GM12878 (cell line): ENCODE measurements at regions not wholly inside any gene's neighbourhood (a gene's known extent, or its start where the extent isn't known, plus 50 kb on each side); places are given as distances from the start of the nearest gene placed in this dataset.

Experiments used
- ATAC-seq: fragments of 200-7000 bp; cut with Tn5 transposase; 3 replicates; pipeline ENCODE4 v1.9.1; 2020; ENCODE audit warnings: mild to moderate bottlenecking, moderate library complexity
- BruUV-seq: library from RNA; stranded (reverse); fragments of 400-500 nt; replicated peaks from 2 replicates; lab custom pipeline; 2021; lab: Mats Ljungman, UMichigan
- CTCF ChIA-PET: fragments of 300-600 bp; sonication (Branson Sonifier 250); formaldehyde crosslinking; extraction: SDS; loops from one replicate; lab custom pipeline; 2021; ENCODE audit warnings: inconsistent platforms; lab: Yijun Ruan, JAX
- POLR2A ChIA-PET: fragments of 350-600 bp; formaldehyde crosslinking; extraction: SDS; loops from one replicate; lab custom pipeline; 2021; ENCODE audit warnings: inconsistent platforms; lab: Charles Lee
- RAD21 ChIA-PET: fragments of 300-600 bp; sonication (Branson Sonifier 250); formaldehyde crosslinking; loops from one replicate; lab custom pipeline; 2023; ENCODE audit warnings: antibody characterized with exemption; ENCODE audit not compliant: unreplicated experiment; lab: Charles Lee
- SMC1A ChIA-PET: fragments of 300-600 bp; sonication (Branson Sonifier 250); formaldehyde crosslinking; loops from one replicate; lab custom pipeline; 2023; ENCODE audit not compliant: unreplicated experiment, uncharacterized antibody; lab: Charles Lee
- DNase-seq: peaks from one replicate; pipeline ENCODE4 v3.0.0-alpha.2; 2011; ENCODE audit warnings: low read depth, low spot score
- FAIRE-seq: peaks from 3 replicates; lab custom pipeline; 2011; peaks lifted over from hg19 to GRCh38; lab: Jason Lieb, UNC
- H2AFZ ChIP-seq: 2 replicates; pipeline ENCODE4 v1.6.0; 2011; ENCODE audit warnings: low read depth, low read length, control low read depth; ENCODE audit not compliant: control insufficient read depth
- H3K27ac ChIP-seq: 2 replicates; pipeline ENCODE4 v1.5.1; 2011; ENCODE audit warnings: control low read depth; ENCODE audit not compliant: control insufficient read depth, insufficient read depth
- H3K27me3 ChIP-seq, 2 experiments: replicated peaks in 1 of 2; 2 replicates each; pipeline versions ENCODE4 v1.6.0 to v1.6.1; 2011; ENCODE audit warnings: low read length in 1 of 2; ENCODE audit not compliant: control insufficient read depth in 2 of 2, insufficient read depth in 2 of 2
- H3K36me3 ChIP-seq, 2 experiments: 2 replicates each; pipeline ENCODE4 v1.5.1; 2011; ENCODE audit warnings: low read length in 1 of 2; ENCODE audit not compliant: control insufficient read depth in 2 of 2, insufficient read depth in 2 of 2
- H3K4me1 ChIP-seq: 2 replicates; pipeline ENCODE4 v1.6.1; 2011; ENCODE audit warnings: mild to moderate bottlenecking, low read length, moderate library complexity, mixed read lengths; ENCODE audit not compliant: control insufficient read depth, insufficient read depth
- H3K4me2 ChIP-seq: 2 replicates; pipeline ENCODE4 v1.6.0; 2011; ENCODE audit warnings: control low read depth; ENCODE audit not compliant: control insufficient read depth, insufficient read depth
- H3K4me3 ChIP-seq: fragments of 200-600 bp; sonication (generic); 2 replicates; pipeline ENCODE4 v1.5.1; 2016
- H3K79me2 ChIP-seq: 2 replicates; pipeline ENCODE4 v1.6.0; 2011; ENCODE audit warnings: low read length; ENCODE audit not compliant: control insufficient read depth, insufficient read depth
- H3K9ac ChIP-seq: 2 replicates; pipeline ENCODE4 v1.8.0; 2011; ENCODE audit warnings: low read length, control low read depth, mixed read lengths; ENCODE audit not compliant: control insufficient read depth, insufficient read depth
- H3K9me3 ChIP-seq: replicated peaks from 3 replicates; pipeline ENCODE4 v1.5.1; 2011; ENCODE audit warnings: mild to moderate bottlenecking, low read length; ENCODE audit not compliant: control insufficient read depth, insufficient read depth
- H4K20me1 ChIP-seq: 2 replicates; pipeline ENCODE4 v1.6.0; 2011; ENCODE audit not compliant: control insufficient read depth, insufficient read depth
- CBX5 ChIP-seq: sonication (generic); IDR thresholded peaks from 2 replicates; pipeline ENCODE4 v1.6.1; 2016; ENCODE audit warnings: low read depth, moderate library complexity, mild to moderate bottlenecking, inconsistent platforms
- CREB1 ChIP-seq: IDR thresholded peaks from 2 replicates; pipeline ENCODE4 v1.6.1; 2012; ENCODE audit warnings: low read depth, mild to moderate bottlenecking, inconsistent platforms
- FOS ChIP-seq: IDR thresholded peaks from 3 replicates; pipeline ENCODE4 v1.6.1; 2011; ENCODE audit warnings: borderline replicate concordance; ENCODE audit not compliant: insufficient read length; ENCODE audit errors: extremely low read depth
- FOXK2 ChIP-seq: fragments of 450-650 bp; IDR thresholded peaks from 2 replicates; pipeline ENCODE4 v1.6.1; 2017; ENCODE audit warnings: mild to moderate bottlenecking, moderate library complexity
- HDAC6 ChIP-seq: fragments of 200-600 bp; sonication (generic); IDR thresholded peaks from one replicate; pipeline ENCODE4 v1.8.0; 2017; ENCODE audit warnings: antibody characterized with exemption; ENCODE audit not compliant: unreplicated experiment
- JUNB ChIP-seq: IDR thresholded peaks from 2 replicates; pipeline ENCODE4 v1.6.1; 2016; ENCODE audit warnings: antibody characterized with exemption, mild to moderate bottlenecking
- KDM1A ChIP-seq: fragments of 200-600 bp; sonication (generic); IDR thresholded peaks from 2 replicates; pipeline ENCODE4 v1.6.1; 2016; ENCODE audit warnings: borderline replicate concordance
- KLF5 ChIP-seq: fragments of 450-650 bp; IDR thresholded peaks from 2 replicates; pipeline ENCODE4 v1.6.1; 2014; ENCODE audit warnings: mild to moderate bottlenecking; ENCODE audit not compliant: partially characterized antibody
- MXI1 ChIP-seq: fragments of 150-350 bp; IDR thresholded peaks from 2 replicates; pipeline ENCODE4 v1.6.1; 2011; ENCODE audit warnings: low read depth, mild to moderate bottlenecking, inconsistent platforms, low read length, improper control_type of control experiment
- NFIC ChIP-seq: IDR thresholded peaks from 2 replicates; pipeline ENCODE4 v1.6.1; 2012; ENCODE audit warnings: low read depth, mild to moderate bottlenecking, inconsistent platforms, low read length, moderate library complexity
- PAX8 ChIP-seq: fragments of 450-650 bp; IDR thresholded peaks from 2 replicates; pipeline ENCODE4 v1.6.1; 2017; ENCODE audit warnings: mild to moderate bottlenecking, moderate library complexity
- POU2F2 ChIP-seq: IDR thresholded peaks from 3 replicates; pipeline ENCODE4 v1.6.1; 2011; ENCODE audit warnings: low read depth, mild to moderate bottlenecking, low read length, borderline replicate concordance
- RAD51 ChIP-seq: fragments of 450-650 bp; IDR thresholded peaks from 2 replicates; pipeline ENCODE4 v1.6.1; 2016; ENCODE audit warnings: moderate library complexity, mild to moderate bottlenecking, inconsistent platforms
- RB1 ChIP-seq: fragments of 450-650 bp; formaldehyde crosslinking; IDR thresholded peaks from 2 replicates; pipeline ENCODE4 v1.6.1; 2017; ENCODE audit warnings: mild to moderate bottlenecking, borderline replicate concordance
- RBBP5 ChIP-seq: fragments of 200-600 bp; sonication (generic); conservative IDR thresholded peaks from 2 replicates; pipeline ENCODE4 v1.6.1; 2016
- SP1 ChIP-seq: IDR thresholded peaks from one replicate; pipeline ENCODE4 v1.6.1; 2011; ENCODE audit warnings: low read depth, low read length
- STAT3 ChIP-seq: IDR thresholded peaks from 2 replicates; pipeline ENCODE4 v1.6.1; 2011; ENCODE audit warnings: low read depth, low read length, improper control_type of control experiment
- TCF12 ChIP-seq: IDR thresholded peaks from 2 replicates; pipeline ENCODE4 v1.6.1; 2011; ENCODE audit warnings: low read depth, mild to moderate bottlenecking, low read length
- YY1 ChIP-seq: IDR thresholded peaks from 2 replicates; pipeline ENCODE4 v1.6.1; 2011; ENCODE audit warnings: low read depth, mild to moderate bottlenecking, low read length
- ZBTB11 ChIP-seq: fragments of 450-650 bp; formaldehyde crosslinking; IDR thresholded peaks from 2 replicates; pipeline ENCODE4 v1.5.0; 2022; ENCODE audit warnings: mild to moderate bottlenecking, missing genetic modification characterization
- WGBS: methylation state at CpG from one replicate; pipeline ENCODE4 v1.1.6; 2016; ENCODE audit warnings: low lambda C conversion rate; ENCODE audit not compliant: insufficient replicate concordance, insufficient coverage; ENCODE audit errors: missing lambda C conversion rate; 5-methylcytosine and 5-hydroxymethylcytosine counted together
- in situ Hi-C: fragments of 300-500 bp; cut with MboI; formaldehyde crosslinking; loops from 9 replicates; pipeline ENCODE4 v1.14.3; 2018; ENCODE audit warnings: mixed read lengths
- intact Hi-C: fragments of 100-400 bp; cut with micrococcal nuclease; formaldehyde crosslinking; loops from one replicate; pipeline ENCODE4 v1.14.2; 2022; ENCODE audit not compliant: unreplicated experiment

GRCh38 chrX:23061116-23061515, 61.4 kb downstream of the DDX53 start:
- WGBS: 51% methylated on average over 3 of the region's 3 CpGs
- DNase-seq (no peak), FAIRE-seq (no peak), ATAC-seq (no peak)
- Histone ChIP-seq H3K36me3 (no peaks in the 10 kb centered on the region), H2AFZ (no peak overlapping the region), H3K4me2 (no peak overlapping the region), H3K79me2 (no peaks in the 10 kb centered on the region), H3K4me1 (no peaks in the 10 kb centered on the region), H3K9me3 (no peaks in the 10 kb centered on the region; the same call in 2 of the 3 replicates), H3K27me3 (no peaks in the 10 kb centered on the region), H3K4me3 (no peak overlapping the region), H4K20me1 (no peaks in the 10 kb centered on the region), H3K27ac (no peak overlapping the region), H3K9ac (no peak overlapping the region)
- TF ChIP-seq MXI1 (no peak), KLF5 (no peak), HDAC6 (no peak), STAT3 (no peak), CBX5 (no peak), SP1 (no peak), RAD51 (no peak), YY1 (no peak), FOXK2 (no peak), TCF12 (no peak)
- ChIA-PET CTCF (no interaction called here), POLR2A (no interaction called here), RAD21 (no interaction called here), SMC1A (no interaction called here)
- in situ Hi-C loops (no loop called here), intact Hi-C loops (no loop called here)
- BruUV-seq: no TSS peak

- Histone ChIP-seq H3K4me1 (no peaks in the 10 kb centered on the region), H3K4me3 (no peak overlapping the region), H3K27ac (no peak overlapping the region), H3K9me3 (no peaks in the 10 kb centered on the region; the same call in 2 of the 3 replicates), H3K4me2 (no peak overlapping the region), H2AFZ (no peak overlapping the region), H4K20me1 (no peaks in the 10 kb centered on the region), H3K27me3 (no peaks in the 10 kb centered on the region), H3K79me2 (no peaks in the 10 kb centered on the region), H3K36me3 (no peaks in the 10 kb centered on the region), H3K9ac (no peak overlapping the region)
- intact Hi-C loops: no loop called here
- in situ Hi-C loops: no loop called here
- no peak for FAIRE-seq
- 45% methylated on average over 3 of the region's 3 CpGs for WGBS
- ChIA-PET POLR2A (no interaction called here), CTCF (no interaction called here), SMC1A (no interaction called here), RAD21 (no interaction called here)
- BruUV-seq: no TSS peak
- no peak for DNase-seq
- no peak for ATAC-seq
- TF ChIP-seq ZBTB11 (no peak), FOS (no peak), RBBP5 (no peak), YY1 (no peak), PAX8 (no peak), KDM1A (no peak), RB1 (no peak), CREB1 (no peak), JUNB (no peak), NFIC (no peak), POU2F2 (no peak)
Measured at GRCh38 chrX:23062359-23062758, 62.6 kb downstream of the DDX53 start.
